ENCODE measurements at regions not wholly inside any gene's neighbourhood (a gene's known extent, or its start where the extent isn't known, plus 50 kb on each side); places are given as distances from the start of the nearest gene placed in this dataset.

- Histone ChIP-seq H3K36me3 (ENCODE audit: control insufficient read depth in 4 of 4, insufficient read depth in 4 of 4, low read length in 4 of 4) (no peaks in the 10 kb centered on the region), H3K27ac (ENCODE audit: low read depth in 1 of 2, low read length in 1 of 2) (no peak overlapping the region), H3K27me3 (ENCODE audit: control insufficient read depth in 3 of 3, insufficient read depth in 3 of 3, low read length in 2 of 3) (no peaks in the 10 kb centered on the region), H3K4me3 (no peak overlapping the region), H3K4me1 (ENCODE audit: control insufficient read depth in 5 of 5, insufficient read depth in 5 of 5, low read length in 5 of 5) (peaks cover 0 to 9% (median 2%) of the 10 kb centered on the region in 5 donors), H3K9ac (ENCODE audit: insufficient read depth in 1 of 2, low read length in 2 of 2) (no peak overlapping the region), H3K9me3 (ENCODE audit: control insufficient read depth in 4 of 4, insufficient read depth in 3 of 4, low read length in 3 of 4) (peaks cover 0 to 2% (median 0%) of the 10 kb centered on the region in 4 donors)
- DNase-seq = no peak
- 83 to 88% methylated on average over 1 of the region's 1 CpG for WGBS, 2 donors
- TF ChIP-seq CTCF (IDR thresholded peaks at IDR 0.05; ENCODE audit: control extremely low read depth, extremely low read depth) = no peak
- no peak for ATAC-seq (ENCODE audit: insufficient read depth, low FRiP score)
Measured at GRCh38 chr11:26194881-26195280, 137.0 kb upstream of the ANO3 start.

GRCh38 chr11:26198532-26199096 is 133.3 kb upstream of the ANO3 start:
- H3K4me3 ChIP-seq = no peak overlapping the region
- 86 to 90% methylated on average over 4 of the region's 4 CpGs for WGBS, 2 donors
- no peak overlapping the region for H3K9ac ChIP-seq (ENCODE audit: insufficient read depth in 1 of 2, low read length in 2 of 2)
- no peak for TF ChIP-seq CTCF (IDR thresholded peaks at IDR 0.05; ENCODE audit: control extremely low read depth, extremely low read depth)
- H3K36me3 ChIP-seq (ENCODE audit: control insufficient read depth in 4 of 4, insufficient read depth in 4 of 4, low read length in 4 of 4) = no peaks in the 10 kb centered on the region
- H3K9me3 ChIP-seq (ENCODE audit: control insufficient read depth in 4 of 4, insufficient read depth in 3 of 4, low read length in 3 of 4) = peaks cover 0 to 2% (median 0%) of the 10 kb centered on the region in 4 donors
- H3K27ac ChIP-seq (ENCODE audit: low read depth in 1 of 2, low read length in 1 of 2) = no peak overlapping the region
- no peak for DNase-seq
- no peak for ATAC-seq (ENCODE audit: insufficient read depth, low FRiP score)
- no peaks in the 10 kb centered on the region for H3K27me3 ChIP-seq (ENCODE audit: control insufficient read depth in 3 of 3, insufficient read depth in 3 of 3, low read length in 2 of 3)
- peaks cover 0 to 5% (median 0%) of the 10 kb centered on the region in 5 donors for H3K4me1 ChIP-seq (ENCODE audit: control insufficient read depth in 5 of 5, insufficient read depth in 5 of 5, low read length in 5 of 5)

GRCh38 chr11:26199331-26200095 is 132.4 kb upstream of the ANO3 start:
- Histone ChIP-seq H3K27ac (ENCODE audit: low read depth in 1 of 2, low read length in 1 of 2) (no peak overlapping the region), H3K4me1 (ENCODE audit: control insufficient read depth in 5 of 5, insufficient read depth in 5 of 5, low read length in 5 of 5) (peaks cover 0 to 5% (median 0%) of the 10 kb centered on the region in 5 donors), H3K4me3 (no peak overlapping the region), H3K9ac (ENCODE audit: insufficient read depth in 1 of 2, low read length in 2 of 2) (no peak overlapping the region), H3K27me3 (ENCODE audit: control insufficient read depth in 3 of 3, insufficient read depth in 3 of 3, low read length in 2 of 3) (no peaks in the 10 kb centered on the region), H3K36me3 (ENCODE audit: control insufficient read depth in 4 of 4, insufficient read depth in 4 of 4, low read length in 4 of 4) (no peaks in the 10 kb centered on the region), H3K9me3 (ENCODE audit: control insufficient read depth in 4 of 4, insufficient read depth in 3 of 4, low read length in 3 of 4) (peaks cover 0 to 2% (median 0%) of the 10 kb centered on the region in 4 donors)
- no peak for TF ChIP-seq CTCF (IDR thresholded peaks at IDR 0.05; ENCODE audit: control extremely low read depth, extremely low read depth)
- ATAC-seq (ENCODE audit: insufficient read depth, low FRiP score) (no peak), DNase-seq (peak in 1 of 3 donors; percentile 34)
- WGBS, 2 donors = 78 to 82% methylated on average over 4 of the region's 4 CpGs
